OCI-LY1 (cell line): ENCODE measurements at regions not wholly inside any gene's neighbourhood (a gene's known extent, or its start where the extent isn't known, plus 50 kb on each side); places are given as distances from the start of the nearest gene placed in this dataset.

ENCODE experiments used
- CTCF ChIP-seq: fragments of 200-600 bp; sonication (generic), shearing (Covaris generic); IDR thresholded peaks from 2 replicates; pipeline ENCODE4 v1.5.1; 2017; ENCODE audit warnings: mild to moderate bottlenecking, antibody characterized with exemption, low read length, moderate library complexity, mixed read lengths
- EZH2 ChIP-seq: fragments of 200-600 bp; sonication (generic), shearing (Covaris generic); IDR thresholded peaks from 2 replicates; pipeline ENCODE4 v1.8.0; 2017; ENCODE audit warnings: borderline replicate concordance, mixed run types, mild to moderate bottlenecking, antibody characterized with exemption, low read length, moderate library complexity, mixed read lengths

- TF ChIP-seq CTCF (no peak), EZH2 (no peak)
Observed at GRCh38 chr16:80121522-80121909, 419.3 kb upstream of the DYNLRB2 start.
